HCT116 (cell line): ENCODE measurements at regions not wholly inside any gene's neighbourhood (a gene's known extent, or its start where the extent isn't known, plus 50 kb on each side); places are given as distances from the start of the nearest gene placed in this dataset.
A peak's percentile ranks its signal among the peaks of the same experiment; 100 is the strongest.

ENCODE experiments used
- ATAC-seq: fragments of 200-7000 bp; cut with Tn5 transposase; 2 replicates; pipeline ENCODE4 v1.9.1; 2020; ENCODE audit warnings: mild to moderate bottlenecking, moderate library complexity
- BruUV-seq: library from RNA; stranded (reverse); fragments of 400-500 nt; replicated peaks from 2 replicates; lab custom pipeline; 2021; lab: Mats Ljungman, UMichigan
- CTCF ChIA-PET: fragments of 300-600 bp; sonication (Branson Sonifier 250); formaldehyde crosslinking; loops from one replicate; lab custom pipeline; 2021; ENCODE audit warnings: antibody characterized with exemption; lab: Charles Lee
- POLR2A ChIA-PET: fragments of 300-600, 350-600 bp; sonication (Branson Sonifier 250); formaldehyde crosslinking; loops from one replicate; lab custom pipeline; 2021; ENCODE audit warnings: antibody characterized with exemption; lab: Charles Lee
- RAD21 ChIA-PET, 2 experiments: fragments of 300-600 bp; sonication (Branson Sonifier 250); formaldehyde crosslinking; loops; one replicate each; lab custom pipeline; 2023; ENCODE audit warnings: low total read pairs in 2 of 2; ENCODE audit not compliant: uncharacterized antibody in 2 of 2, unreplicated experiment in 2 of 2, low non-redundant PET in 1 of 2; lab: Charles Lee
- DNase-seq: peaks from one replicate; pipeline ENCODE4 v3.0.0-alpha.2; 2010; ENCODE audit warnings: low read depth, low spot score
- H2AFZ ChIP-seq: fragments of 200-600 bp; shearing (Covaris generic), sonication (generic); 2 replicates; pipeline ENCODE4 v1.6.1; 2017; ENCODE audit warnings: low read depth, mixed run types, mixed read lengths, antibody characterized with exemption, low read length; ENCODE audit not compliant: poor library complexity, severe bottlenecking
- H3K27ac ChIP-seq: 2 replicates; pipeline ENCODE4 v1.5.1; 2012; ENCODE audit warnings: low read depth, low read length
- H3K27me3 ChIP-seq: fragments of 200-600 bp; sonication (generic); 2 replicates; pipeline ENCODE4 v1.6.1; 2016; ENCODE audit warnings: mixed run types, low read length, mixed read lengths; ENCODE audit not compliant: insufficient read depth
- H3K36me3 ChIP-seq, 2 experiments: fragments of 200-500 bp in 1 of 2; fragments of 200-600 bp in 1 of 2; sonication (Bioruptor generic) in 1 of 2; sonication (generic) in 1 of 2; 2 replicates each; pipeline versions ENCODE4 v1.5.1 to v1.6.1; 2014 to 2016; ENCODE audit warnings: low read length in 2 of 2, inconsistent platforms in 1 of 2, mixed read lengths in 1 of 2, mixed run types in 1 of 2; ENCODE audit not compliant: insufficient read depth in 2 of 2, control insufficient read depth in 1 of 2
- H3K4me1 ChIP-seq, 2 experiments: fragments of 200-600 bp in 1 of 2; sonication (generic) in 1 of 2; 2 replicates each; pipeline versions ENCODE4 v1.5.1 to v1.6.1; 2012 to 2017; ENCODE audit warnings: low read length in 2 of 2, inconsistent platforms in 1 of 2, mild to moderate bottlenecking in 1 of 2, mixed read lengths in 1 of 2, mixed run types in 1 of 2, moderate library complexity in 1 of 2; ENCODE audit not compliant: insufficient read depth in 2 of 2, control insufficient read depth in 1 of 2
- H3K4me2 ChIP-seq: fragments of 200-600 bp; sonication (generic); 2 replicates; pipeline ENCODE4 v1.6.1; 2017; ENCODE audit warnings: mixed run types, low read length, mixed read lengths
- H3K4me3 ChIP-seq, 2 experiments: fragments of 200-600 bp in 1 of 2; sonication (generic) in 1 of 2; replicated peaks in 1 of 2; 2 replicates each; pipeline ENCODE4 v1.5.1; 2011 to 2016; ENCODE audit warnings: low read length in 2 of 2, control low read depth in 1 of 2, low read depth in 1 of 2, mild to moderate bottlenecking in 1 of 2, mixed read lengths in 1 of 2, mixed run types in 1 of 2
- H3K79me2 ChIP-seq: fragments of 200-600 bp; sonication (generic); 2 replicates; pipeline ENCODE4 v1.6.1; 2017; ENCODE audit warnings: mild to moderate bottlenecking, mixed run types, low read length, moderate library complexity, mixed read lengths; ENCODE audit not compliant: insufficient read depth
- H3K9ac ChIP-seq: fragments of 200-600 bp; sonication (generic); 2 replicates; pipeline ENCODE4 v1.6.1; 2016; ENCODE audit warnings: low read length, mixed read lengths
- H3K9me2 ChIP-seq: fragments of 200-600 bp; sonication (generic), shearing (Covaris generic); 2 replicates; pipeline ENCODE4 v1.6.1; 2017; ENCODE audit warnings: mixed run types, mild to moderate bottlenecking, moderate library complexity; ENCODE audit not compliant: insufficient read depth
- H3K9me3 ChIP-seq, 2 experiments: fragments of 200-500 bp in 1 of 2; fragments of 200-600 bp in 1 of 2; sonication (Bioruptor generic) in 1 of 2; sonication (generic) in 1 of 2; 2 replicates each; pipeline ENCODE4 v1.6.1; 2014 to 2017; ENCODE audit warnings: low read length in 2 of 2, mixed read lengths in 2 of 2, inconsistent platforms in 1 of 2, low read depth in 1 of 2, mild to moderate bottlenecking in 1 of 2, mixed run types in 1 of 2, moderate library complexity in 1 of 2; ENCODE audit not compliant: control insufficient read depth in 1 of 2, insufficient read depth in 1 of 2
- H4K20me1 ChIP-seq: fragments of 200-600 bp; sonication (generic), shearing (Covaris generic); 2 replicates; pipeline ENCODE4 v1.6.1; 2017; ENCODE audit warnings: mixed run types, mild to moderate bottlenecking, moderate library complexity; ENCODE audit not compliant: insufficient read depth
- CEBPB ChIP-seq: IDR thresholded peaks from 2 replicates; pipeline ENCODE4 v1.6.1; 2012; ENCODE audit warnings: low read depth
- EGR1 ChIP-seq: IDR thresholded peaks from 2 replicates; pipeline ENCODE4 v1.6.1; 2012; ENCODE audit warnings: low read depth
- ELF1 ChIP-seq: IDR thresholded peaks from 2 replicates; pipeline ENCODE4 v1.6.1; 2012; ENCODE audit warnings: low read depth, borderline replicate concordance
- EZH2 ChIP-seq: fragments of 200-600 bp; sonication (generic); IDR thresholded peaks from 2 replicates; pipeline ENCODE4 v1.6.1; 2017; ENCODE audit warnings: antibody characterized with exemption, mixed run types
- EZH2phosphoT487 ChIP-seq: fragments of 200-600 bp; IDR thresholded peaks from 2 replicates; pipeline ENCODE4 v1.6.1; 2018; ENCODE audit warnings: antibody characterized with exemption, borderline replicate concordance
- FOSL1 ChIP-seq: IDR thresholded peaks from 2 replicates; pipeline ENCODE4 v1.6.1; 2012; ENCODE audit warnings: low read depth
- JUND ChIP-seq: IDR thresholded peaks from 2 replicates; pipeline ENCODE4 v1.6.1; 2012
- POLR2A ChIP-seq: IDR thresholded peaks from 2 replicates; pipeline ENCODE4 v1.7.0; 2011; ENCODE audit warnings: borderline replicate concordance; ENCODE audit not compliant: insufficient read depth, insufficient read length; ENCODE audit errors: extremely low read depth
- RAD21 ChIP-seq: IDR thresholded peaks from 2 replicates; pipeline ENCODE4 v1.6.1; 2012; ENCODE audit warnings: low read depth, mild to moderate bottlenecking
- SIN3A ChIP-seq: IDR thresholded peaks from 2 replicates; pipeline ENCODE4 v1.6.1; 2012; ENCODE audit warnings: low read depth
- SP1 ChIP-seq: IDR thresholded peaks from 2 replicates; pipeline ENCODE4 v1.6.1; 2012; ENCODE audit warnings: low read depth
- SRF ChIP-seq: IDR thresholded peaks from 2 replicates; pipeline ENCODE4 v1.6.1; 2012; ENCODE audit warnings: low read depth
- TCF7L2 ChIP-seq: IDR thresholded peaks from 2 replicates; pipeline ENCODE4 v1.7.0; 2011; ENCODE audit warnings: borderline replicate concordance, inconsistent platforms; ENCODE audit not compliant: insufficient read depth, insufficient read length; ENCODE audit errors: extremely low read depth
- YY1 ChIP-seq: IDR thresholded peaks from 2 replicates; pipeline ENCODE4 v1.6.1; 2011; ENCODE audit warnings: low read length, low read depth, moderate library complexity, mild to moderate bottlenecking; ENCODE audit not compliant: insufficient replicate concordance; ENCODE audit errors: extremely low read depth
- intact Hi-C: fragments of 100-400 bp; cut with micrococcal nuclease; formaldehyde crosslinking; loops from 2 replicates; pipeline ENCODE4 v1.10.0; 2022
- TF ChIP-seq, protein P1 (sequence below), 3 experiments: fragments of 200-600 bp in 1 of 3; sonication (generic) in 1 of 3; IDR thresholded peaks in 2 of 3; conservative IDR thresholded peaks in 1 of 3; 2 replicates each; pipeline ENCODE4 v1.5.1; 2012 to 2017; ENCODE audit warnings: low read depth in 2 of 3, low read length in 2 of 3, antibody characterized with exemption in 1 of 3, borderline replicate concordance in 1 of 3, control low read depth in 1 of 3, mild to moderate bottlenecking in 1 of 3, mixed read lengths in 1 of 3, mixed run types in 1 of 3, moderate library complexity in 1 of 3; ENCODE audit not compliant: insufficient read depth in 1 of 3

DNA sequence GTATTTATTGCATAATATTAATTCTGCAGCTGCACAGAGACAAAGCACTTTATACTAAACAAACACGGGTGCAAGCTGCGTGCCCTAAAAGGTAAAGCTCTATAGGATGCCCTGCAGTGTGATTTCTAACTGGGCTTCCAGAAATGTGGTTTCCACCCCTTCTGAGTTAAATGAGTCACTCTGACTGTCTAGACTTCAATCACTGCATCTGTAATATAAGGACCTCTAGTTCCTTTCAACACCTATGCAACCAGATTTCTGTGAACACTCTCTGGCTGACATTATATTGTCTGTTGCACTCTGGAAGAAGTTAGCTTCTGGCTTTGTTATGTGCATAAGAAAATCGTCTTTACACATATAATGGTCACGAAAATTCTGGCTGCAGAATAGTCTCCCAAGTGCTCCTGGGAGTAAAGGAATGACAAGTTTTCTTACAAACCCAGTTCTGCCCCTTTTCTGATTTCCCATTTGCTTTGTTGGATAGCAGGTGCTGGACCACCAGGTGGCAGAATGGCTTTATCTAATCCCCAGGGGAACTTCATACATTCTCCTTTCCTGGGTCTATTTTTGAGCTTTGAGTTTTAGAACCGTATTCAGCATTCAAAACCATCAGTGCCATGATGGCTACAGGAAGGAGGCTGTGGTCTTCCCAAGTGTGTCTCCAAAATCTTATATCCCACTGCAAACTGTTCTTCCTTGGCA is 842.2 kb downstream of the STIM2 start:
- DNase-seq (peak; percentile 19), ATAC-seq (peak; percentile 70)
- no peaks in the 10 kb centered on the region for H3K36me3 ChIP-seq
- no peaks in the 10 kb centered on the region for H4K20me1 ChIP-seq
- no peak overlapping the region for H3K4me2 ChIP-seq
- TF ChIP-seq RAD21 (peak; percentile 63), SRF (no peak)
- TF ChIP-seq, protein P1, sequence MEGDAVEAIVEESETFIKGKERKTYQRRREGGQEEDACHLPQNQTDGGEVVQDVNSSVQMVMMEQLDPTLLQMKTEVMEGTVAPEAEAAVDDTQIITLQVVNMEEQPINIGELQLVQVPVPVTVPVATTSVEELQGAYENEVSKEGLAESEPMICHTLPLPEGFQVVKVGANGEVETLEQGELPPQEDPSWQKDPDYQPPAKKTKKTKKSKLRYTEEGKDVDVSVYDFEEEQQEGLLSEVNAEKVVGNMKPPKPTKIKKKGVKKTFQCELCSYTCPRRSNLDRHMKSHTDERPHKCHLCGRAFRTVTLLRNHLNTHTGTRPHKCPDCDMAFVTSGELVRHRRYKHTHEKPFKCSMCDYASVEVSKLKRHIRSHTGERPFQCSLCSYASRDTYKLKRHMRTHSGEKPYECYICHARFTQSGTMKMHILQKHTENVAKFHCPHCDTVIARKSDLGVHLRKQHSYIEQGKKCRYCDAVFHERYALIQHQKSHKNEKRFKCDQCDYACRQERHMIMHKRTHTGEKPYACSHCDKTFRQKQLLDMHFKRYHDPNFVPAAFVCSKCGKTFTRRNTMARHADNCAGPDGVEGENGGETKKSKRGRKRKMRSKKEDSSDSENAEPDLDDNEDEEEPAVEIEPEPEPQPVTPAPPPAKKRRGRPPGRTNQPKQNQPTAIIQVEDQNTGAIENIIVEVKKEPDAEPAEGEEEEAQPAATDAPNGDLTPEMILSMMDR (IDR thresholded peaks at IDR 0.05 in 2 of 3, conservative IDR thresholded peaks at IDR 0.05 in 1 of 3; ENCODE audit: borderline replicate concordance in 1 of 3, insufficient read depth in 1 of 3, low read depth in 2 of 3, low read length in 2 of 3) = peak; percentile 6 to 67 (median 61); a peak in 4 of 6 replicates
- H3K9me3 ChIP-seq = no peaks in the 10 kb centered on the region
- no peaks in the 10 kb centered on the region for H3K9me2 ChIP-seq
- no TSS peak for BruUV-seq
- no peaks in the 10 kb centered on the region for H3K27me3 ChIP-seq
- CTCF ChIA-PET = interaction anchor here (0.7 to 1.3 kb wide), 3 partner anchors 10 to 158 kb away, joined by 3 read pairs; no protein-coding TSS in a partner anchor
- no peak overlapping the region for H3K9ac ChIP-seq
- no peaks in the 10 kb centered on the region for H3K4me1 ChIP-seq
- POLR2A ChIA-PET = no interaction called here
- RAD21 ChIA-PET = no interaction called here
- no peak overlapping the region for H3K27ac ChIP-seq
- H2AFZ ChIP-seq = no peak overlapping the region
- intact Hi-C loops = no loop called here
- no peaks in the 10 kb centered on the region for H3K79me2 ChIP-seq
- no peak overlapping the region for H3K4me3 ChIP-seq

DNA sequence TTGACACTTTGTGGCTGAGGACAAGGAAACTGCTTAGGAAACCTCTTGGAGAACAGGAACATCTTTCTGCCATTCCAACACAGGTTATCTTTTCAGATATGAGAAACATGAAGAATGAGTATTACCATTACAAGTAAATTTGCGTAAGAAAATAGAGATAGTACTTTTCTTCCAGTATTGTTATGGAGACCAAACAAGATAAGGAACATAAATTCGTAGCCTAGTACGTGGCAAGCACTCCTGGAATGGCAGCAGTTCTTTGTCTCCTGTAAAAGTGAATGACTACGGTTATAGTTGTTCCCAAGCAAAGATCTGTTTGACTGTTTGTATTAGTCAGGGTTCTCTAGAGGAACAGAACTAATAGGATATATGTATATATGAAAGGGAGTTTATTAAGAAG is 843.1 kb downstream of the STIM2 start:
- Histone ChIP-seq H3K27me3 (no peaks in the 10 kb centered on the region), H3K4me2 (no peak overlapping the region), H3K79me2 (no peaks in the 10 kb centered on the region), H3K36me3 (no peaks in the 10 kb centered on the region), H3K4me1 (no peaks in the 10 kb centered on the region), H3K27ac (no peak overlapping the region), H3K9me2 (no peaks in the 10 kb centered on the region), H3K9ac (no peak overlapping the region), H4K20me1 (no peaks in the 10 kb centered on the region), H3K9me3 (no peaks in the 10 kb centered on the region), H2AFZ (no peak overlapping the region), H3K4me3 (no peak overlapping the region)
- TF ChIP-seq EZH2phosphoT487 = no peak
- TF ChIP-seq TCF7L2 = no peak
- TF ChIP-seq EZH2 = no peak
- TF ChIP-seq JUND = no peak
- TF ChIP-seq POLR2A = no peak
- TF ChIP-seq ELF1 = no peak
- TF ChIP-seq SP1 = no peak
- no peak for TF ChIP-seq CEBPB
- TF ChIP-seq FOSL1 = no peak
- no peak for TF ChIP-seq EGR1
- TF ChIP-seq SRF = no peak
- no peak for TF ChIP-seq YY1
- TF ChIP-seq SIN3A = no peak
- no peak for ATAC-seq
- no TSS peak for BruUV-seq
- no peak for DNase-seq
- ChIA-PET RAD21 (no interaction called here), POLR2A (no interaction called here), CTCF (no interaction called here)
- intact Hi-C loops = no loop called here
